MM.1S (cell line): ENCODE measurements at regions not wholly inside any gene's neighbourhood (a gene's known extent, or its start where the extent isn't known, plus 50 kb on each side); places are given as distances from the start of the nearest gene placed in this dataset.

Source experiments
- DNase-seq: peaks from one replicate; pipeline ENCODE4 v3.0.0-alpha.2; 2015
- H2AFZ ChIP-seq: fragments of 300-600 bp; sonication (generic); 2 replicates; pipeline ENCODE4 v1.6.0; 2016; ENCODE audit warnings: antibody characterized with exemption, low read length
- H3F3A ChIP-seq: fragments of 300-600 bp; sonication (generic); 2 replicates; pipeline ENCODE4 v1.6.1; 2016; ENCODE audit warnings: mild to moderate bottlenecking, antibody characterized with exemption, low read length, moderate library complexity, mixed read lengths; ENCODE audit not compliant: insufficient read depth
- H3K27ac ChIP-seq: fragments of 300-600 bp; sonication (generic); 2 replicates; pipeline ENCODE4 v1.5.1; 2016; ENCODE audit warnings: mild to moderate bottlenecking, low read length
- H3K27me3 ChIP-seq: fragments of 300-600 bp; sonication (generic); replicated peaks from 2 replicates; pipeline ENCODE4 v1.6.0; 2016; ENCODE audit warnings: low read length; ENCODE audit not compliant: insufficient read depth
- H3K36me3 ChIP-seq: fragments of 300-600 bp; sonication (generic); replicated peaks from 2 replicates; pipeline ENCODE4 v1.6.1; 2016; ENCODE audit warnings: mild to moderate bottlenecking, low read length, mixed read lengths; ENCODE audit not compliant: insufficient read depth
- H3K4me1 ChIP-seq: fragments of 300-600 bp; sonication (generic); 2 replicates; pipeline ENCODE4 v1.6.1; 2016; ENCODE audit warnings: low read length, mixed read lengths
- H3K4me2 ChIP-seq: fragments of 300-600 bp; sonication (generic); 2 replicates; pipeline ENCODE4 v1.6.0; 2016; ENCODE audit warnings: low read depth, low read length
- H3K4me3 ChIP-seq: fragments of 300-600 bp; sonication (generic); 2 replicates; pipeline ENCODE4 v1.5.1; 2016; ENCODE audit warnings: low read length, mixed read lengths
- H3K79me2 ChIP-seq: fragments of 300-600 bp; sonication (generic); 2 replicates; pipeline ENCODE4 v1.6.1; 2016; ENCODE audit warnings: mixed run types, low read length, mixed read lengths
- H3K9ac ChIP-seq: fragments of 300-600 bp; sonication (generic); 2 replicates; pipeline ENCODE4 v1.6.1; 2016; ENCODE audit warnings: low read length, mixed read lengths
- H3K9me2 ChIP-seq: fragments of 300-600 bp; sonication (generic); replicated peaks from 2 replicates; pipeline ENCODE4 v1.6.1; 2016; ENCODE audit warnings: mild to moderate bottlenecking, low read length, mixed read lengths; ENCODE audit not compliant: insufficient read depth
- H3K9me3 ChIP-seq: fragments of 300-600 bp; sonication (generic); replicated peaks from 2 replicates; pipeline ENCODE4 v1.6.1; 2016; ENCODE audit warnings: mild to moderate bottlenecking, low read length, mixed read lengths; ENCODE audit not compliant: insufficient read depth
- H4K20me1 ChIP-seq: fragments of 300-600 bp; sonication (generic); 2 replicates; pipeline ENCODE4 v1.6.1; 2016; ENCODE audit warnings: mild to moderate bottlenecking, low read length, moderate library complexity, mixed read lengths; ENCODE audit not compliant: insufficient read depth
- CTCF ChIP-seq: fragments of 300-600 bp; sonication (generic); IDR thresholded peaks from 2 replicates; pipeline ENCODE4 v1.5.1; 2016; ENCODE audit warnings: antibody characterized with exemption, low read length, mixed read lengths
- EZH2 ChIP-seq: fragments of 300-600 bp; sonication (generic); optimal IDR thresholded peaks from 2 replicates; pipeline ENCODE3; 2017; ENCODE audit warnings: low read depth, mild to moderate bottlenecking, antibody characterized with exemption, low read length, mixed read lengths
- EZH2phosphoT487 ChIP-seq: fragments of 300-600 bp; sonication (generic); IDR thresholded peaks from 2 replicates; pipeline ENCODE4 v1.6.1; 2018; ENCODE audit warnings: antibody characterized with exemption, low read length

- Histone ChIP-seq H2AFZ (no peak overlapping the region), H3K9me2 (no peaks in the 10 kb centered on the region; the same call in 1 of the 2 replicates), H3F3A (no peaks in the 10 kb centered on the region), H3K27me3 (no peaks in the 10 kb centered on the region), H3K4me3 (no peak overlapping the region), H3K9ac (no peak overlapping the region), H4K20me1 (no peaks in the 10 kb centered on the region), H3K4me2 (no peak overlapping the region), H3K9me3 (no peaks in the 10 kb centered on the region), H3K4me1 (no peaks in the 10 kb centered on the region), H3K27ac (no peak overlapping the region), H3K36me3 (no peaks in the 10 kb centered on the region), H3K79me2 (no peaks in the 10 kb centered on the region)
- DNase-seq = no peak
- no peak for TF ChIP-seq EZH2phosphoT487
- TF ChIP-seq CTCF = no peak
- no peak for TF ChIP-seq EZH2
Measured at GRCh38 chr2:217482056-217482710, 520.6 kb downstream of the TNS1 start.

GRCh38 chr2:217481577-217481976, 521.2 kb downstream of the TNS1 start:
- Histone ChIP-seq H3K4me3 (no peak overlapping the region), H3K4me2 (no peak overlapping the region), H3K9me3 (no peaks in the 10 kb centered on the region), H3K27me3 (no peaks in the 10 kb centered on the region), H4K20me1 (no peaks in the 10 kb centered on the region), H3K27ac (no peak overlapping the region), H3F3A (no peaks in the 10 kb centered on the region), H3K9ac (no peak overlapping the region), H3K9me2 (no peaks in the 10 kb centered on the region; the same call in 1 of the 2 replicates), H3K4me1 (no peaks in the 10 kb centered on the region), H3K36me3 (no peaks in the 10 kb centered on the region), H2AFZ (no peak overlapping the region), H3K79me2 (no peaks in the 10 kb centered on the region)
- TF ChIP-seq EZH2 (no peak), CTCF (no peak), EZH2phosphoT487 (no peak)
- DNase-seq = no peak

- Histone ChIP-seq H4K20me1 (no peaks in the 10 kb centered on the region), H3K27ac (no peak overlapping the region), H3K79me2 (no peaks in the 10 kb centered on the region), H3K4me2 (no peak overlapping the region), H3K9me3 (no peaks in the 10 kb centered on the region), H3F3A (no peaks in the 10 kb centered on the region), H2AFZ (no peak overlapping the region), H3K9ac (no peak overlapping the region), H3K36me3 (no peaks in the 10 kb centered on the region), H3K4me3 (no peak overlapping the region), H3K27me3 (no peaks in the 10 kb centered on the region), H3K4me1 (no peaks in the 10 kb centered on the region), H3K9me2 (no peaks in the 10 kb centered on the region; the same call in 1 of the 2 replicates)
- no peak for DNase-seq
- TF ChIP-seq CTCF = no peak
- TF ChIP-seq EZH2phosphoT487 = no peak
- TF ChIP-seq EZH2 = no peak
Measured at GRCh38 chr2:217479566-217479965, 523.2 kb downstream of the TNS1 start.
